Chondrocyte (in vitro differentiated cells): ENCODE measurements at regions not wholly inside any gene's neighbourhood (a gene's known extent, or its start where the extent isn't known, plus 50 kb on each side); places are given as distances from the start of the nearest gene placed in this dataset.
"Not testable (repeated sequence)": the region's sequence is repeated elsewhere in the genome, so short reads cannot be mapped to it uniquely, and the experiment has no call there.

ENCODE experiments used
- DNase-seq: peaks from one replicate; pipeline ENCODE4 v3.0.0; 2021; ENCODE audit warnings: mixed read lengths, low spot score
- H3K27ac Mint-ChIP-seq: one replicate; pipeline ENCODE4 v1.8.0; 2021; ENCODE audit warnings: mild to moderate bottlenecking, moderate library complexity, mixed read lengths; ENCODE audit not compliant: unreplicated experiment
- H3K27me3 Mint-ChIP-seq: 2 replicates; pipeline ENCODE4 v1.8.0; 2021; ENCODE audit warnings: low read depth, mixed read lengths
- H3K36me3 Mint-ChIP-seq: 2 replicates; pipeline ENCODE4 v1.8.0; 2021; ENCODE audit warnings: low read depth, mixed read lengths
- H3K4me1 Mint-ChIP-seq: 2 replicates; pipeline ENCODE4 v1.8.0; 2021; ENCODE audit warnings: low read depth, mild to moderate bottlenecking, mixed read lengths
- H3K4me3 Mint-ChIP-seq: one replicate; pipeline ENCODE4 v1.8.0; 2021; ENCODE audit warnings: mild to moderate bottlenecking, moderate library complexity, mixed read lengths; ENCODE audit not compliant: unreplicated experiment
- H3K9me3 Mint-ChIP-seq: 2 replicates; pipeline ENCODE4 v1.8.0; 2021; ENCODE audit warnings: low read depth, mixed read lengths
- CTCF ChIP-seq: fragments of 200-600 bp; sonication (generic); IDR thresholded peaks from 2 replicates; pipeline ENCODE4 v1.5.0; 2021; ENCODE audit warnings: antibody characterized with exemption, mild to moderate bottlenecking, moderate library complexity

GRCh38 chr16:10265770-10266615 is 83.8 kb upstream of the GRIN2A start:
- Mint-ChIP-seq H3K4me1 (no peaks in the 10 kb centered on the region), H3K27ac (no peak overlapping the region), H3K36me3 (no peaks in the 10 kb centered on the region), H3K9me3 (peaks cover 7% of the 10 kb centered on the region), H3K27me3 (peaks cover 1% of the 10 kb centered on the region), H3K4me3 (no peak overlapping the region)
- no peak for DNase-seq
- no peak for TF ChIP-seq CTCF

GRCh38 chr16:10266809-10267208 is 84.6 kb upstream of the GRIN2A start:
- Mint-ChIP-seq H3K27ac (no peak overlapping the region), H3K4me1 (no peaks in the 10 kb centered on the region), H3K4me3 (no peak overlapping the region), H3K9me3 (peaks cover 7% of the 10 kb centered on the region), H3K36me3 (no peaks in the 10 kb centered on the region), H3K27me3 (peaks cover 1% of the 10 kb centered on the region)
- no peak for TF ChIP-seq CTCF
- no peak for DNase-seq

- DNase-seq, result no peak
- Mint-ChIP-seq H3K36me3 (no peaks in the 10 kb centered on the region), H3K9me3 (peaks cover 9% of the 10 kb centered on the region), H3K4me1 (no peaks in the 10 kb centered on the region), H3K27me3 (no peaks in the 10 kb centered on the region), H3K4me3 (no peak overlapping the region), H3K27ac (no peak overlapping the region)
- TF ChIP-seq CTCF, result no peak
Measured at GRCh38 chr16:10269632-10270031, 87.4 kb upstream of the GRIN2A start.

GRCh38 chr16:10272250-10272854 is 90.1 kb upstream of the GRIN2A start:
- not testable (repeated sequence) for H3K36me3 Mint-ChIP-seq, DNase-seq, H3K4me3 Mint-ChIP-seq, H3K4me1 Mint-ChIP-seq, H3K27ac Mint-ChIP-seq, H3K27me3 Mint-ChIP-seq
- H3K9me3 Mint-ChIP-seq, result peaks cover 19% of the 10 kb centered on the region

- not testable (repeated sequence) for H3K27ac Mint-ChIP-seq
Measured at GRCh38 chr16:10275214-10275996, 93.2 kb upstream of the GRIN2A start.

GRCh38 chr16:10277597-10277996 is 95.4 kb upstream of the GRIN2A start:
- Mint-ChIP-seq H3K27me3 (no peaks in the 10 kb centered on the region), H3K36me3 (peaks cover 2% of the 10 kb centered on the region), H3K27ac (no peak overlapping the region), H3K9me3 (peaks cover 18% of the 10 kb centered on the region), H3K4me3 (no peak overlapping the region), H3K4me1 (no peaks in the 10 kb centered on the region)
- DNase-seq, result no peak
- TF ChIP-seq CTCF, result no peak

More at GRCh38 chr16:10275214-10275996, 93.2 kb upstream of the GRIN2A start:
- H3K4me3 Mint-ChIP-seq, H3K36me3 Mint-ChIP-seq, DNase-seq, H3K4me1 Mint-ChIP-seq, H3K27me3 Mint-ChIP-seq: not testable (repeated sequence)
- peaks cover 25% of the 10 kb centered on the region for H3K9me3 Mint-ChIP-seq
